VCaP (cell line): ENCODE measurements at regions not wholly inside any gene's neighbourhood (a gene's known extent, or its start where the extent isn't known, plus 50 kb on each side); places are given as distances from the start of the nearest gene placed in this dataset.

ENCODE experiments used
- H3K27ac ChIP-seq: fragments of 450-650 bp; 2 replicates; pipeline ENCODE4 v1.5.1; 2017
- CTCF ChIP-seq: fragments of 450-650 bp; conservative IDR thresholded peaks from 2 replicates; pipeline ENCODE4 v1.5.1; 2017; ENCODE audit warnings: mild to moderate bottlenecking, moderate library complexity

- TF ChIP-seq CTCF, result no peak
- H3K27ac ChIP-seq, result no peak overlapping the region
These were observed 75.3 kb upstream of the GDF10 start for GRCh38 chr10:47224546-47225218.

- H3K27ac ChIP-seq, result no peak overlapping the region
- no peak for TF ChIP-seq CTCF
These were observed 74.6 kb upstream of the GDF10 start for GRCh38 chr10:47225219-47225927.

- TF ChIP-seq CTCF, result no peak
- no peak overlapping the region for H3K27ac ChIP-seq
These were observed 73.9 kb upstream of the GDF10 start for GRCh38 chr10:47225928-47226645.

GRCh38 chr10:47230482-47230881 lies 69.5 kb upstream of the GDF10 start:
- no peak for TF ChIP-seq CTCF
- H3K27ac ChIP-seq, result no peak overlapping the region

- no peak for TF ChIP-seq CTCF
These were observed 69.0 kb upstream of the GDF10 start for GRCh38 chr10:47230957-47231356.

GRCh38 chr10:47231414-47231813 lies 68.6 kb upstream of the GDF10 start:
- TF ChIP-seq CTCF, result no peak
- no peak overlapping the region for H3K27ac ChIP-seq

More at GRCh38 chr10:47230957-47231356, 69.0 kb upstream of the GDF10 start:
- H3K27ac ChIP-seq, result no peak overlapping the region

- TF ChIP-seq CTCF, result no peak
These were observed 66.4 kb upstream of the GDF10 start for GRCh38 chr10:47233631-47234030.

More at GRCh38 chr10:47233631-47234030, 66.4 kb upstream of the GDF10 start:
- H3K27ac ChIP-seq, result no peak overlapping the region
